Caki2 (cell line): ENCODE measurements at regions not wholly inside any gene's neighbourhood (a gene's known extent, or its start where the extent isn't known, plus 50 kb on each side); places are given as distances from the start of the nearest gene placed in this dataset.
A peak's percentile ranks its signal among the peaks of the same experiment; 100 is the strongest.
"Not testable (repeated sequence)": the region's sequence is repeated elsewhere in the genome, so short reads cannot be mapped to it uniquely, and the experiment has no call there.

Experiments
- DNase-seq: peaks from one replicate; pipeline ENCODE4 v3.0.0-alpha.2; 2015; ENCODE audit warnings: low read depth
- in situ Hi-C: cut with HindIII; loops from 2 replicates; pipeline ENCODE4 v1.10.0; 2016; ENCODE audit warnings: low sequenced_read_pairs, low pct_unique_long_range_greater_than_20kb, mixed read lengths

DNA sequence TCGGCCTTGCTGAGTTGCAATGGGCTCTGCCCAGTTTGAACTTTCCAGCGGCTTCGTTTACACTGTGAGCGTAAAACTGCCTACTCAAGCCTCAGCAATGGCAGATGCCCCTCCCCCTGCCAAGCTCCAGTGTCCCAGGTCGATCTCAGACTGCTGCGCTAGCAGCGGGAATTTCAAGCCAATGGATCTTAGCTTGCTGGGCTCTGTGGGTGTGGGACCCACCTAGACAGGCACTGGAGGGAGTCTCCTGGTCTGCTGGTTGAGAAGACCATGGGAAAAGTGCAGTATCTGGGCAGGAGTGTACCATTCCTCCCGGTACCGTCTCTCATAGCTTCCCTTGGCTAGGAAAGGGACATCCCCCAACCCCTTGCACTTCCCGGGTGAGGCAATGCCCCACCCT, 88.2 kb downstream of the KLHL28 start:
- in situ Hi-C loops, result no loop called here
- no peak for DNase-seq

DNA sequence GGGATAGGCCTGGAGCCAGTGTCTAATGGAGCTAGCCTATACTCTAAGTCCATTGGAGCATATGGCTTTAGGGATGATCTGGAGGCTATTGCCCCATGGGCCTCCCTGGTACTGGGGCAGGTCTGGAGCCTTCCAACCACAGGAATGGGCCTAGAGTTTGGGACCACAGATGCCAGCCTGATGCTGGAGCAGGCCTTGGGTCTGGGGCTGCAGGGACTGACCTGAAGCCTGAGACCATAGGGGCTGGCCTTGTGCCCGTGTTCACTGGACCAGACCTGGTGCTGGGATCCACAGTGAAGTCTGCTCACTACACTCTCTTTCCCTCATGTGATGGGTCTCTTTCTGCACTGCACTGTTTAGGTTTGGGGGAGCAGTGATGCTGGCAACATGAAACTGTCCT, 95.0 kb downstream of the KLHL28 start:
- in situ Hi-C loops, result no loop called here
- DNase-seq, result no peak

DNA sequence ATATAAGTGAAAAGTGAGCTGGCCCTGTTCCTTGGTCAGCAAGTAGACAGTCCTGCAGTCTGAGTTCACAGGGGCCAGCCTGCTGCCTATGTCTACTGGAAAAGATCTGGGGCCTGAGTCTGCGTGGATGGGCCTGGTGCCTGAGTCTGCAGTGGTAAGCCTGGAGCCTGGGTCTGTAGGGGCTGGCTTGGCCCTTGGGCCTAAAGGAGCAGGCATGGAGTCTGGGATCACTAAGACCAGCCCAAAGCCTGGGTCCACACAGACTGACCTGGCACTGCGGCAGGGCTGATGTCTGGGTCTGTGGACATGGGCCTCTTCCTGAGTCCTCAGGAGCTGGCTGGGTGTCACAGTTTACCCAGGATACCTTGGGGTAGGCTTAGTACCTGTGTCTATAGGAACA, 95.4 kb downstream of the KLHL28 start:
- in situ Hi-C loops, result no loop called here

DNA sequence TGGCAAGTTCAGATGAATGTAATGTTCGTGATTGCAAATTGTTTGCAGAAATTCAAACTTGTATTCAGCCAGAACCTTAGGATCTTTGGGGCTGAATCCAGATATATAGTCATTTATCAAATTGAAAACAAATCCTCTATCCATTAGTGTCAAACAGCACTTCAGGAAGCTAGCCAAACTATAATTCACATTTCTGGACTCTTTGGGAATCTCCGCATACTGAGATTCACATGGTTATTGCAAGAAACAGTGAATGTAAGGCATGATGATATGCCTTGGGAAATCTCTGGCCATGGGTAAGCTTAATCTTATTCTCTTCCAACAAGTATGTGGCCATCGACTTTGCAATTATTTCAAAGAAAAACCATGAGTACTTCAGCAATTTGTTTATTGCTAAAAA, 98.5 kb downstream of the KLHL28 start:
- DNase-seq, result no peak
- in situ Hi-C loops, result no loop called here

More for the DNA sequence above, 95.4 kb downstream of the KLHL28 start:
- no peak for DNase-seq

DNA sequence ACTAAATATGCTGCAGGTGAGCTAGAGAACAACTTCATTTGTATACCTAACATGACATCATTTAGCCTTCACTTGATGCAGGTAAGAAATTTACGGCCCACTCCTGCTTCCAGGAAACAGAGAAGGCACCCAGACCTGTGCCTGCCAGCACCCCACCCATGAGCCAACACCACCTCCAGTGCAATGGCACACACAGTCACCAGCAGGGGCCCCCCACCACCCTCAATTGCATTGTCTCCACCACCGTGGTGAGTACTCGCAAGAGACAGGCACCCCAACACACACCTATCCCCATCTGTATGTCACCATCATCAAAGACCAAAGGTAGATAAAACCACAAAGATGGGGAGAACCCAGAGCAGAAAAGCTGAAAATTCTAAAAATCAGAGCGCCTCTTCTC, 107.6 kb downstream of the KLHL28 start:
- no peak for DNase-seq
- in situ Hi-C loops, result no loop called here

DNA sequence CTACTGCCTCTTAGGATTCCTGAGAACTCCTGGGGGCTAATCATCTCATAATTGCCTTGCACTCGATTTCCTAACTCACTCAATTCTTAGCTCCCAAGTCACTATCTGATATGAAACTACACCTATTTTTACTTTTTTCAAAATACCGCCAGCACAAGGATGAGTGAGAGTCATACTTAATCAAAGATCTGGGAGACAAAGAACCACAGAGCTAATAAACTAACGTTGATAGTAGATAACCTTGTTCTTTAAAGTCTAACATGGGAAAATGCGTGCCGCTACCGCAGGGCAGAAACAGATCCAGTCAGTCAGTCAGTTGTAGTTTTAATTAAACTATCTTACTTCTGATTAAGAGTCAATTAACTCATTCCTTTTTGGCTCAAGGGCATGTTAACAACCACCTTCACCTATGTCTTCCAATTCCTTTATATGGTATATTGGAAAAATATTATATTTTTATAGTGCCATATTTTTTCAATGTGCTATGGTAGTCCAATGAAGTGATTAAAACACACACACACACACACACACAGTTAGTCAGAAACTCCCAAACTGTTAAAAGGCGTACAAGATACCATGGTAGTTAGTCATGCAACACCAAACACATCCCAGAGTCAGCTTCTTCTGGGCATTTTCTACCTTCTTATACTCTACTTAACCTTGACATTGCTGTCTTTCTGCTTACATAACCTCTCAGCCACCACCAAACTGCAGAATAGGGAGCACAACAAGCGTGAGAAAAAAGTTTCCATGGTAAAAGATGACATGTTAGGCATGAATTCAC, 114.0 kb downstream of the KLHL28 start:
- DNase-seq, result no peak
- in situ Hi-C loops, result no loop called here

DNA sequence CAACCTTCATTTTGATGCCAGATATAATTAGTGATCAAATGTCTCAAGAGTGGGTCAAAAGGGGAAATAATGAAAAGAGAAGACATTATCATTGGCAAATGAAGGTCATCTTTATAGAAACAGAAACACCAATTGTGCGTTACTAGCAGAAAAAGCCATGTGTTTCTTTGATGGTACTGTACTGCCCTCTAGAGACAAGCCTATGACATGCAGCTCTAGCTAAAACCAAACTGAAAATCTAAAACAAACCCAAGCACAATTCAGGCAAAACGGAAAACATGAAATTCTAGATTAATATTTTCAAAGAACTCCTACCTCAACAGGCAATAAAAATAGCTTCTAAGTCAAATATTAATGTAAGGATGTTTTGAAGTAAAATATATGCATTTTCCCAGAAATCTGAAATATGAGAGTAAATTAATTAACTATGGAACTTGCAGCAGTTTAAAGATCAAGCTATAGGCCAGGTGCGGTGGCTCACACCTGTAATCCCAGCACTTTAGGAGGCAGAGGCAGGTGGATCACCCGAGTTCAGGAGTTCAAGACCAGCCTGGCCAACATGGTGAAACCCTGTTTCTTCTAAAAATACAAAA, 115.4 kb downstream of the KLHL28 start:
- in situ Hi-C loops, result no loop called here
- peak; percentile 21 for DNase-seq

DNA sequence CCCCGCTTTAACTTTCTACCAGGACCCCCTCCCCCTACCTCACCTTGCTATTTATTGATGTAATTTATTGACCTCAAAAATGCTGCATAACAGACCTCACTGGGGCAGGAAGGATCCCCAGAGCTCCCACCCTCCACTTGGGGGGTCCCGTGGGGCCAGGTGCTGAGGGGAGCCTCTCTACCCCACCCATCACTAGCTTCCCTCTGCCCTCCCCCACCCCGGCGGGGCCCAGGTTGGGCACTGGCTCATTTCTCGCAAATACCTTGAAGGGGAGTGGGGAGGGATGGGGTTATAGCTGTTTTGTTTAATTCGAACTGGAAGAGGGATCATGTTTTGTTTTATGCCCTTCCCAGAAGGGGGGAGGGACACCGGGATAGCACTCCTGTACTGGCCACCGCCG, 125.8 kb downstream of the KLHL28 start:
- DNase-seq, in situ Hi-C loops: not testable (repeated sequence)

DNA sequence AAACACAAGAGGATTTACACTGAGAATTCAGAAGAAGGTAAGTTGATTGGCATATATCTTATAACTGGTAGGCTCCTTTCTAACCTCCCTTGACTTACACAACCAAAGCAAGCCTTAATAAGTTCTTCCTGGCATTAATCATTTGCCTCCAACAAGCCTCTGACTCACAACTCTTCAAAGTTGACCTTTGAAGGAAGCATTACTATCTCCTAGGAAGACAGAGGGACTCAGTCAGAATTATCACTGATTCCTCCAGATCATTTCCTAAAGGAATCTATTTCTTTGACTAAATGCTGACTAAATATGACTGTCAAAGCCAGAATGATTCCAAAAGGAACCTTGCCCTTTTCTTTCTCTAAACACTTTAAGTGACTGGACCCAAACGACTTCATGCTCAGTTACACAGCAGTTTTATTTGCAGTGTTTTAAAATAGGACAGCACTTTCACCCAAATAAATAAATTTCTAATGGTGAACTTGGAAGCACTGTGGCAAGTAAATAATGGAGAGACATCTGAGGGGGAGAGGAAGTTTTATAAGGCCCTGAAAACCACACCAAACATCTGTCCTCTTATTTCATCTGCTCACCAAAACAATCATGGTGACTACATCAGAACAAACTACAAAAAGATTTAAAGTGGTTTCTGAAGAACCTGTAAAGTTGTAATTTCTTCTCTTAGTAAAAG, 128.2 kb downstream of the KLHL28 start:
- peak; percentile 45 for DNase-seq
- in situ Hi-C loops, result no loop called here

DNA sequence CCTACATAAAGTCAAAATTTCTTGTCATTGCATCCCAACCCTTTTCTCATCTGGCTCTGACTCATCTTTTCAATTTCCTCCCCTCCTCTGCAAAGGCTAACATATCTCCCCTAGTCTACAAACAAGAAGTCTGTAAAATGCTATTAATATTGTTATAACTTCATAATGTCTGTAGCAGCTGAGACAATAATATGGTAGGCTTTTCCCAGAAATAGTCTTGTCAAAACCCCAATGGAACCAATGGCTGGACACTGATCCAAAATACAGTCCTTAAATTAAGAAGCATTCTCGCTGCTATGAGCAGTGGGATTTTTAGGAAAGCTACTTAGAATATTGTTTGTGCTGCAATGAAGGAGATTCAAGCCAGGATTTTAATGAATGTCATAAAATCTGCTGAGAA, 131.4 kb downstream of the KLHL28 start:
- no peak for DNase-seq
- in situ Hi-C loops, result no loop called here

DNA sequence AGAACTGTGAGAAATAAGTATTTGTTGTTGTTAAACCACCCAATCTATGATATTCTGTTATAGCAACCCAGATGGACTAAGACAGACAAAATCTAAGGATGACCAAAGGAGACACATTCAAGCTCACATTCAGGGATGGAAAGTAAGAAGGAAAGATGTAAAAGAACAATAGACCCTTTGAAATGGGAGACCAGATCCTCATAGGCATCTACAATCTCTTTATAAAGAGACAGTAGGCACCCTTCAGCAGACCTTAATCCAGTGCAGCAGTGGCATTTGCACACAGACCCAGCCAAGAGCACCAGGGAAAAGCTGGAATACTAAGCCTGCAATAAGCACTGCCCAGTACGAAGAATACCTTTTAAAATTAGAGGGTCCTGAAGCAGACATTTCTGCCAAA, 132.7 kb downstream of the KLHL28 start:
- no peak for DNase-seq
- in situ Hi-C loops, result no loop called here

DNA sequence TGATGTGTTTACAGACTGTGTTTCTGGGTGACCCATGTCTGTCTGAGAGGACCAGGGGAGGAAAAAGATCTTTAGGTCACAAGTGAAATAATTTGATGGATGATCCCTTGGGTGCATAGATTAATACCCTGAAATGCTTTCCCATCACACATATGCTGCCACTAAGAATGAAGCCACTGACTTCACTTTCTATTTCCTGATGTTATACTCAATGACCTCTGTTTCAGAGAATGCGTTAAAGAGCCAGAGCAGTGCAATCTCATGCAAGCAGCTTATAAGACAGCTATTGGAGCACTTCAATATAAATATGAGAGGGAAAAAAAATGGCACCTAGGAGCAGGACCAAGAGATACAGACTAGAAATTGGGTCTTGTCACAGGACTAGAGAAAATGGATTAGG, 133.7 kb downstream of the KLHL28 start:
- DNase-seq, result no peak
- in situ Hi-C loops, result no loop called here

DNA sequence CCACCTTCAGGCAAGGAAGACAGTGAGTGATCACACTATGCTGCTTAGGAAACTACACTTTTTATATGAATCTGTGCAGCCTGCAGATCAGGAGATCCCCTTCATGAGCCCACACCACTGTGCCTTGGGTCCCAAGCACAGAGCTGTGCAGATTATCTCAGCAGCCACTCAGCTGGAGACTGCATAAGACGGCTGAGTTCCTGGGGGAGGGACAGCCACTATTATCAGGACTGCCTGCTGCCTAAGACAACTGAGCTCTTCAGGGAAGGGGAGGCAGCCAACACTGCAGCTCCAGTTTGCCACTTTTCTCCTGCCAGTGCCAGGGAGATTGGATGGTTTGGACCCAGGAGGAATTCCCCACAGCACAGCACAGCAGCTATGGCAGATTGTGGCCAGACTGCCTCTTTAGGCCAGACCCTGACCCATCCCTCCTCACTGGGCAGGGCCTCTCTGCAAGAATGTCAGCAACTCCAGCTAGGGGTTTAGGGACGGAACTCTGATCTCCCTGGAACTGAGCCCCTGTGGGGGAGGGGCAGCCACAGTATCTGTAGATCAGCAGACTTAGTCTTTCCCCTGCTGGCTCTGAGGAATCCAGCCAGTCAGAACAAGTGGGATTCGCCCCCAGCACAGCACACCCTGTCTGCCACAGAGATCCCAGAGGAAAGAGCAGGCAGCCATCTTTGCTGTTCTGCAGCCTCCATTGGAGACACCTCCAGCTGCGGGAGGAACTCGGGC, 141.3 kb downstream of the KLHL28 start:
- in situ Hi-C loops, result no loop called here
- DNase-seq, result no peak

DNA sequence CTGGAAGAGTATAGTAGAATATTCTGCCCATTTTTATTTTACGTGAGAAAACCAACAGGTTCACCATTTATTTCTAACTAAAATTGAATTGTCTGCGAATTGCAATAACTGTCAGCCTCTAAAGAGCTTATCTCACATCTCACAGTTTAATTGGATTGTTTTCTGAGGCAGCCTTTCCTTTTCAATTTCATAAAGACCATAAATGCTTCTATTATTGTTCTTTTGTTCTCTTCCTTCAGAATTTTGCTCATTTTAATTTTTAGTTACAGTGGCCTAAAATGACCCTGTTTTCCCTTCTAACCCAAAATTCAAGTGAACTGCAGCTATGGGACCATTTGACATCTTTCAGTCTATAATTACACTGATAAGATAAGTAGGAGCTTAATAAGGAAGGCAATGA, 147.6 kb downstream of the KLHL28 start:
- in situ Hi-C loops, result no loop called here
- DNase-seq, result no peak

DNA sequence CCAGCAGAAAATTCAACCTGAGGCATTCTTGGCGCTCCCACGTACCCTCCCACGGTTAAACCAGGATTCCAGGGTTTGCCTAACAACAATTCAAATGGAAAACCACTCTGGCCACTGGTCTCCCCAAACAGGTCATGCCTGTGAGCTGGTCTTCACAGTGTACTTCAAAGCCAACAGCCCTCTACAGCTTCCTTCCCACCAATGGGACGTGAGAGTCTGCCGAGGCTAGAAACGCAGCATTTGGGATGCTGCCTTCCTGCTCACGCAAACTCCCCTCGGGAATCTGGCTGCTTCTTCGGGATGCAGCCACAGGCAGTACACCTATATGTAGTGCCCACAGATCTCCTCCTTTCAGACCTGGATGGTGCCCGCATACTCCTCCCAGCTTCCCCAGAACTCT, 149.1 kb downstream of the KLHL28 start:
- in situ Hi-C loops, result no loop called here
- no peak for DNase-seq

DNA sequence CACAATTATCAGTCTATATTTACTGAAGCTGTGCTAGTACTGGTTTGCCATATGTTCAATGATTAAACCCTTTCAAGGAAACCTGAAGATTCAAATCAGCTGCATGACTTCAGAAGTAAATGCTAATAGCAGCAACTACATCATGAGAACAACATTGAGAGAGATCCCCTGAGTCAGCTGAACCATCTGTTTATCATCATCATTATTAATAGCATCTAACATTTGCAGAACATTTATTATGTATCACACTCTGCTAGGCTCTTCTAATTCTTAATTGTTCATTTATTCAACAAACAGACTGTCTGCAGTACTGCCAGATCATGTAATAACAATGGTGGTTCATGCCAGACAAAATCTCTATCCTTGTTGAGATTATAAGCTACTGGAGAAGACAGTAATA, 157.4 kb downstream of the KLHL28 start:
- no peak for DNase-seq
- in situ Hi-C loops, result no loop called here

DNA sequence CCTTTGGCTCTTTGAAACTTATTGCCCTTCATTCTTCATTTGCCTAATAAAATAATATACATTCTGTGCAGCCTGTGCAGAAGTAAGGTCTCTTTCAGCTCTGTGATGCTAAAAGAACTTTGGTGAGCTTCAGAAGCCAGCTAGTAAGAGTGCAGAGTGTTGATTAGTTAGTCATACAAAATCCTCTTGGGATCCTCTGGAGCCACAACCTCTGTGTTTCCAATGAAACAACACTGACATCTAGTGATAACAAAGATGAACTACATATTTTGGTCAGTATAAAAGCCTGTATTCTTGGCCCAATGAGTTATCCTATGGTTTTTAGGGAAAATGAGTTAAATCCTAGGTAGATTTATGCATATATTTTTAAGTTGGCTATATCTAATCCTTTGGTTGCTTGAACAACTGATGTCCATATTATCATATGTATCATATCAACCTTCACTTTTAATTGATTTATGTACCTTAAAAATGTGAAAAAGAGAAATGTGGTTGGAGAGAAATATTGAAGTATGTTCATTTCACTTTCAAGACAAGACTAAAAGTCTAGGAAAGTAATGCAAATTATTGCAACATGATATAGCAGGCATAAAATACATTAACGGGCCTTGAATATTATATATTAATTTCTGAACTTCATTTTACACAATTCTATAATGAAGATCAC, 158.4 kb downstream of the KLHL28 start:
- peak; percentile 35 for DNase-seq
- in situ Hi-C loops, result no loop called here

DNA sequence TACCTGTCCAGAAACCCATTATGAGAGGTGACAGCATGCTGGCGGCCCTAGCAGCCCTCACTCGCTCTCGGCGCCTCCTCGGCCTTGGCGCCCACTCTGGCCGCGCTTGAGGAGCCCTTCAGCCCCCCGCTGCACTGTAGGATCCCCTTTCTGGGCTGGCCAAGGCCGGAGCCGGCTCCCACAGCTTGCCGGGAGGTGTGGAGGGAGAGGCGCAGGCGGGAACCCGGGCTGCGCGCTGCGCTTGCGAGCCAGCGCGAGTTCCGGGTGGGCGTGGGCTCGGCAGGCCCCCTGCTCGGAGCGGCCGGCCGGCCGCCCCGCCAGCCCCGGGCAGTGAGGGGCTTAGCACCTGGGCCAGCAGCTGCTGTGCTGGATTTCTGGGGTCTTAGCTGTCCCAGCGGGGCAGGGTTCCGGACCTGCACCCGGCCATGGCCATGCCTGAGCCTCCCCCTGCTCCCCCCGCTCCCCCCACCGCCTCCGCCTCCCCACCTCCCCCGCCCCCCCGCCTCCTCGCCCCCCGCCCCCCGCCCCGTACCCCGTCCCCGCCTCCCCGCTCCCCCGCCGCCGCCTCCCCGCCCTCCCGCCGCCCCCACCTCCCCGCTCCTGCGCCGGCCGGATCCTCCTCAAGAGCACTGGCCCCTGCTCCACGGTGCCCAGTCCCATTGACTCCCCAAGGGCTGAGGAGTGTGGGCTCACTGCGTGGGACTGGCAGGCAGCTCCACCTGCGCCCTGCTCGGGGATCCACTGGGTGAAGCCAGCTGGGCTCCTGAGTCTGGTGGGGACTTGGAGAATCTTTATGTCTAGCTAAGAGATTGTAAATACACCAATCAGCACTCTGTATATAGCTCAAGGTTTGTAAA, 163.1 kb downstream of the KLHL28 start:
- in situ Hi-C loops, result no loop called here
- no peak for DNase-seq
